H9 (cell line): ENCODE measurements at regions not wholly inside any gene's neighbourhood (a gene's known extent, or its start where the extent isn't known, plus 50 kb on each side); places are given as distances from the start of the nearest gene placed in this dataset.
"Not testable (repeated sequence)": the region's sequence is repeated elsewhere in the genome, so short reads cannot be mapped to it uniquely, and the experiment has no call there.

Experiments
- DNase-seq: peaks from one replicate; pipeline ENCODE4 v3.0.0-alpha.2; 2017
- H2AFZ ChIP-seq: one replicate; pipeline ENCODE4 v1.6.1; 2013; ENCODE audit warnings: mild to moderate bottlenecking, low read length, control low read depth, moderate library complexity
- H2AK5ac ChIP-seq: 2 replicates; pipeline ENCODE4 v1.6.1; 2013; ENCODE audit warnings: low read length, control low read depth, mixed read lengths; ENCODE audit not compliant: insufficient read length
- H2BK120ac ChIP-seq: one replicate; pipeline ENCODE4 v1.6.1; 2013; ENCODE audit warnings: low read depth, mild to moderate bottlenecking, low read length, control low read depth, inconsistent platforms; ENCODE audit not compliant: poor library complexity, severe bottlenecking
- H2BK12ac ChIP-seq: 2 replicates; pipeline ENCODE4 v1.6.1; 2013; ENCODE audit warnings: low read length, control low read depth, mixed read lengths, low read depth; ENCODE audit not compliant: insufficient read length
- H2BK15ac ChIP-seq: 2 replicates; pipeline ENCODE4 v1.6.1; 2013; ENCODE audit warnings: low read depth, low read length, control low read depth
- H2BK20ac ChIP-seq: one replicate; pipeline ENCODE4 v1.6.1; 2013; ENCODE audit warnings: low read depth, mild to moderate bottlenecking, low read length, control low read depth, inconsistent platforms; ENCODE audit not compliant: poor library complexity, severe bottlenecking
- H2BK5ac ChIP-seq: 2 replicates; pipeline ENCODE4 v1.6.1; 2013; ENCODE audit warnings: low read length, control low read depth, mixed read lengths; ENCODE audit not compliant: insufficient read length
- H3K14ac ChIP-seq: 2 replicates; pipeline ENCODE4 v1.6.1; 2013; ENCODE audit warnings: low read length, control low read depth; ENCODE audit not compliant: insufficient read depth
- H3K18ac ChIP-seq: 2 replicates; pipeline ENCODE4 v1.6.1; 2013; ENCODE audit warnings: low read depth, mild to moderate bottlenecking, mixed read lengths, low read length, control low read depth; ENCODE audit not compliant: insufficient read length
- H3K23ac ChIP-seq: 2 replicates; pipeline ENCODE4 v1.6.1; 2013; ENCODE audit warnings: low read length, control low read depth, mixed read lengths, low read depth; ENCODE audit not compliant: insufficient read length
- H3K23me2 ChIP-seq: 2 replicates; pipeline ENCODE4 v1.6.1; 2013; ENCODE audit warnings: low read depth, mild to moderate bottlenecking, mixed read lengths, low read length, control low read depth; ENCODE audit not compliant: insufficient read length, poor library complexity, severe bottlenecking
- H3K27ac ChIP-seq: 2 replicates; pipeline ENCODE4 v1.5.1; 2013; ENCODE audit warnings: low read length, control low read depth, mixed read lengths, low read depth; ENCODE audit not compliant: insufficient read length
- H3K27me3 ChIP-seq: 2 replicates; pipeline ENCODE4 v1.6.1; 2013; ENCODE audit warnings: low read length, control low read depth, inconsistent platforms; ENCODE audit not compliant: insufficient read depth
- H3K4ac ChIP-seq: 2 replicates; pipeline ENCODE4 v1.6.1; 2013; ENCODE audit warnings: low read depth, mild to moderate bottlenecking, control low read depth, inconsistent platforms, low read length, moderate library complexity
- H3K4me1 ChIP-seq: 2 replicates; pipeline ENCODE4 v1.6.1; 2013; ENCODE audit warnings: low read length, control low read depth, inconsistent platforms; ENCODE audit not compliant: insufficient read depth
- H3K4me2 ChIP-seq: 2 replicates; pipeline ENCODE4 v1.6.1; 2013; ENCODE audit warnings: low read length, control low read depth, mixed read lengths; ENCODE audit not compliant: insufficient read length, insufficient read depth
- H3K56ac ChIP-seq: 2 replicates; pipeline ENCODE4 v1.6.1; 2013; ENCODE audit warnings: low read depth, mild to moderate bottlenecking, mixed read lengths, low read length, control low read depth; ENCODE audit not compliant: insufficient read length
- H3K79me1 ChIP-seq: 2 replicates; pipeline ENCODE4 v1.6.1; 2013; ENCODE audit warnings: low read depth, mild to moderate bottlenecking, moderate library complexity, low read length, control low read depth, inconsistent platforms; ENCODE audit not compliant: insufficient read depth, poor library complexity, severe bottlenecking
- H3K79me2 ChIP-seq: 2 replicates; pipeline ENCODE4 v1.6.1; 2013; ENCODE audit warnings: low read length, control low read depth, inconsistent platforms; ENCODE audit not compliant: insufficient read depth
- H3K9ac ChIP-seq: 2 replicates; pipeline ENCODE4 v1.6.1; 2013; ENCODE audit warnings: low read length, control low read depth, mixed read lengths; ENCODE audit not compliant: insufficient read length; ENCODE audit errors: extremely low read depth
- H3K9me3 ChIP-seq: one replicate; pipeline ENCODE4 v1.6.1; 2013; ENCODE audit warnings: low read depth, low read length, inconsistent platforms; ENCODE audit not compliant: control insufficient read depth
- H3T11ph ChIP-seq: one replicate; pipeline ENCODE4 v1.6.1; 2013; ENCODE audit warnings: mild to moderate bottlenecking, low read length, control low read depth, inconsistent platforms
- H4K20me1 ChIP-seq: one replicate; pipeline ENCODE4 v1.6.1; 2013; ENCODE audit not compliant: control insufficient read depth, insufficient read length, insufficient read depth
- H4K5ac ChIP-seq: 2 replicates; pipeline ENCODE4 v1.6.1; 2013; ENCODE audit warnings: low read depth, mild to moderate bottlenecking, mixed read lengths, low read length, control low read depth; ENCODE audit not compliant: insufficient read length
- H4K8ac ChIP-seq: replicated peaks from 2 replicates; pipeline ENCODE4 v1.6.1; 2013; ENCODE audit warnings: low read length, control low read depth, mixed read lengths, low read depth; ENCODE audit not compliant: insufficient read length
- H4K91ac ChIP-seq: 2 replicates; pipeline ENCODE4 v1.6.1; 2013; ENCODE audit warnings: low read depth, mild to moderate bottlenecking, moderate library complexity, mixed read lengths, low read length, control low read depth; ENCODE audit not compliant: insufficient read length
- H3K27ac Mint-ChIP-seq, 3 experiments: 2 replicates in 2 of 3; 3 replicates in 1 of 3; pipeline ENCODE4 v1.8.0; 2020 to 2021; ENCODE audit warnings: mixed read lengths in 3 of 3, mild to moderate bottlenecking in 1 of 3, moderate library complexity in 1 of 3
- H3K27me3 Mint-ChIP-seq: 2 replicates; pipeline ENCODE4 v1.8.0; 2021; ENCODE audit warnings: low read depth, mild to moderate bottlenecking, moderate library complexity, mixed read lengths
- H3K36me3 Mint-ChIP-seq, 3 experiments: 2 replicates in 2 of 3; 3 replicates in 1 of 3; pipeline ENCODE4 v1.8.0; 2020 to 2021; ENCODE audit warnings: low read depth in 3 of 3, mixed read lengths in 3 of 3; ENCODE audit not compliant: insufficient read depth in 1 of 3
- H3K4me1 Mint-ChIP-seq, 2 experiments: 2 replicates each; pipeline ENCODE4 v1.8.0; 2020; ENCODE audit warnings: mixed read lengths in 2 of 2
- H3K4me3 Mint-ChIP-seq, 2 experiments: 2 replicates in 1 of 2; 3 replicates in 1 of 2; pipeline ENCODE4 v1.8.0; 2020 to 2021; ENCODE audit warnings: mild to moderate bottlenecking in 2 of 2, mixed read lengths in 2 of 2, moderate library complexity in 1 of 2
- H3K9me3 Mint-ChIP-seq, 2 experiments: 2 replicates in 1 of 2; 3 replicates in 1 of 2; pipeline ENCODE4 v1.8.0; 2020; ENCODE audit warnings: mild to moderate bottlenecking in 2 of 2, mixed read lengths in 2 of 2, moderate library complexity in 1 of 2
- WGBS: extraction: QIAGEN DNeasy Blood & Tissue Kit; methylation state at CpG from one replicate; pipeline ENCODE4 v1.1.7; 2013; ENCODE audit warnings: missing lambda C conversion rate, low lambda C conversion rate, mixed read lengths; ENCODE audit not compliant: insufficient read length; ENCODE audit errors: extremely low coverage; 5-methylcytosine and 5-hydroxymethylcytosine counted together

GRCh38 chr20:26260925-26261324 is 564.3 kb upstream of the ZNF337 start:
- H3K79me1 ChIP-seq, H2AFZ ChIP-seq, H3K56ac ChIP-seq, DNase-seq, H3K4me1 ChIP-seq, H4K91ac ChIP-seq, H2AK5ac ChIP-seq, H2BK15ac ChIP-seq, H2BK20ac ChIP-seq, H3K4me3 Mint-ChIP-seq, H3K23me2 ChIP-seq, H3T11ph ChIP-seq, H3K4me2 ChIP-seq, H3K23ac ChIP-seq, H3K27ac ChIP-seq, H3K18ac ChIP-seq, H3K9ac ChIP-seq, H3K36me3 Mint-ChIP-seq, H2BK12ac ChIP-seq, H3K79me2 ChIP-seq, H3K9me3 ChIP-seq, H3K27me3 ChIP-seq, H3K27ac Mint-ChIP-seq, H3K27me3 Mint-ChIP-seq, H2BK5ac ChIP-seq, H3K14ac ChIP-seq, H3K4ac ChIP-seq, H2BK120ac ChIP-seq, H3K4me1 Mint-ChIP-seq, H4K5ac ChIP-seq, H4K20me1 ChIP-seq, H4K8ac ChIP-seq: not testable (repeated sequence)
- H3K9me3 Mint-ChIP-seq = peaks cover 33 to 61% of the 10 kb centered on the region in 2 experiments
- WGBS = no CpG with 5 or more reads among the region's 2 CpGs
